IPS-NIHi7 (cell line): ENCODE measurements at regions not wholly inside any gene's neighbourhood (a gene's known extent, or its start where the extent isn't known, plus 50 kb on each side); places are given as distances from the start of the nearest gene placed in this dataset.

Source experiments
- DNase-seq: peaks from one replicate; pipeline ENCODE4 v3.0.0; 2012; ENCODE audit warnings: mixed read lengths; ENCODE audit errors: extremely low spot score

- DNase-seq = no peak
Observed at GRCh38 chr1:244220410-244220809, 169.3 kb downstream of the ZBTB18 start.

- DNase-seq = no peak
Observed at GRCh38 chr1:244221991-244222390, 170.9 kb downstream of the ZBTB18 start.

DNA sequence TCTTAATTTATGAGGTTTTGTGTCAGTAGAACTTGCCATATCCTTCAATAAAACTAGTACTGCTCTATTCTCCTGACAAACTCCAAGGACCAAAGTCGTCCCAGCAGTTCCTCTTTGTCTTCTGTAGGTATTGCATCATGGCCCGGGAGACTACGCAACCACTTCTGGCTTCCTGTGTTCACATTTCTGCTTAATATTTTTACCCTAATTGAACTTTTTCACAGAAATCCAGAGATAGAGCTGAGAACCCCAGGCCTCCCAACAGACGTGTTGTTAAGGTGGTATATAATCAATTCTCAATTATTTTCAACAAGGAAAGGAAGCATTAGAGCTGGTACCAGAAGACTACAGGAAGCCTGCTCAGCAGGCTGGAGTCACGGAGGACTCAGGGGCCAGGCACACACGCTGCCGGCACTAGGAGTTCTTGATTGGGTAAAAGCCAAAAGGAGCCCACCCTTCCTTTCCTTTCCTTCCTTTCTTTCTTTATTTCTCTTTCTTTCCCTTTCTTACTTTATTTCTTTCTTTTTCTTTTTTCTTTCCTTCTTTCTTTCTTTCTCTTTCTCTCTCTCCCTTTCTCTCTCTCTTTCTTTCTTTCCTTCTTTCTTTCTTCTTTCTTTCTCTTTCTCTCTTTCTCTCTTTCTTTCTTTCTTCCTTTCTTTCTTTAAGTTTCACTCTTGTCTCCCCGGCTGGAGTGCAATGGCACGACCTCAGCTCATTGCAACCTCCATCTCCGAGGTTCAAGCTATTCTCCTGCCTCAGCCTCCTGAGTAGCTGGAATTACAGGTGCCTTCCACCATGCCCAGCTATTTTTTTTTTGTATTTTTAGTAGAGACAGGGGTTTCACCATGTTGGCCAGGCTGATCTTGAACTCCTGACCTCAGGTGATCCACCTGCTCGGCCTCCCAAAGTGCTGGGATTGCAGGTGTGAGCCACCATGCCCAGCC, 173.7 kb downstream of the ZBTB18 start:
- no peak for DNase-seq

- no peak for DNase-seq
Observed at GRCh38 chr1:244226435-244226834, 175.4 kb downstream of the ZBTB18 start.

GRCh38 chr1:244230470-244230869, 179.4 kb downstream of the ZBTB18 start:
- no peak for DNase-seq

- DNase-seq = peak; percentile 29
Observed at GRCh38 chr1:244231193-244231571, 180.1 kb downstream of the ZBTB18 start.

- DNase-seq = no peak
Observed at GRCh38 chr1:244231572-244232315, 180.7 kb downstream of the ZBTB18 start.

DNA sequence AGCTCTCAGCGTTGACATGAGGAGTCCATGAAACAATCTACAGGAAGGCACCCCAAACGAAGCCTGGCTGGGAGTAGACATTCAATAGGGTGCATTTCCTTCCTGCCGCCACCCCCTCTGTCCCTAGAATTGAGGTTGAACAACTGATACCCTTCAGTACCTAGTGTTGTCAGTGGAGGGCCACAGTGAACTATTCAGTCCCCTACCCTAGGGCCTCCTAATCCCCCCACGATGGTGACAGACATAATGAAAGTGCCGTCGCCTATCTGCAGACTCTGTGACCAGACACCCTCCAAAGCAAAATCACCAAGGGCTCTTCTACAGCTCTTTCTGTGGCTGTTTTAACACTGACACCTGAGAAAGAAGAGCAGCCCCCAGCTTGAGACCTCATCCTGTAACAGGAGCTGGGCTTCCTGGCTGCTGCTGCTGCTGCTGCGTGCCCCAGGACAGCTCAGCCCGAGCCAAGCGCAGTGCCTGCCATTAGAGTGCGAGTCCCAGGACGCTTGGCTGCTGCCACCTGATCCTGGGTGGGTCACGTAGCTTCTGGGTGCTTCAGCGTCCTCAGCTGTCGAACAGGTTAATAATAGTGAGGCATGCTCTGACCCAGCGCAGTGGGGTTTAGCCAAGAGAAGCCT, 183.0 kb downstream of the ZBTB18 start:
- DNase-seq = peak; percentile 60

GRCh38 chr1:244235157-244235556, 184.1 kb downstream of the ZBTB18 start:
- no peak for DNase-seq

- DNase-seq = no peak
Observed at GRCh38 chr1:244236101-244236500, 185.0 kb downstream of the ZBTB18 start.

DNA sequence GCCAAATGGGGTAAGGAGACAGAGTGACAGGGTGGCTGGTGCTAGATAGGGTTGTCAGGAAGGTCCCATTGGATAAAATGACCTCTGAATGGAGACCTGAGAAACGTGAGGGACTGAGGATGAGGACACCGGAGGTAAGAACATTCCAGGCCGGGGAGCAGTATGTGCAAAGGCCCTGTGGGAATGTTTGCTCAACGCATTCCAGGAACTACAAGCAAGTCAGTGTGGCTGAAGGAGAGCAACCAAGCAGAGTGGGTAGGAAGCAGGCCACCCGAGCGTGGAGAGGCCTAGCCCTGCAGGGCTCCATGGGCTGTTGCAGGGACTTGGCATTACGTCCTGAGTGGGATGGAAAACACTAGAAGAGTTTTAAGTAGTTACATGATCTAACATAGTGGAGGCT, 185.6 kb downstream of the ZBTB18 start:
- DNase-seq = no peak

GRCh38 chr1:244237445-244237844, 186.4 kb downstream of the ZBTB18 start:
- no peak for DNase-seq

- no peak for DNase-seq
Observed at GRCh38 chr1:244239261-244239770, 188.2 kb downstream of the ZBTB18 start.

- DNase-seq = no peak
Observed at GRCh38 chr1:244241438-244241837, 190.4 kb downstream of the ZBTB18 start.

GRCh38 chr1:244242446-244242845, 191.4 kb downstream of the ZBTB18 start:
- no peak for DNase-seq

GRCh38 chr1:244246334-244246733, 195.3 kb downstream of the ZBTB18 start:
- DNase-seq = no peak

DNA sequence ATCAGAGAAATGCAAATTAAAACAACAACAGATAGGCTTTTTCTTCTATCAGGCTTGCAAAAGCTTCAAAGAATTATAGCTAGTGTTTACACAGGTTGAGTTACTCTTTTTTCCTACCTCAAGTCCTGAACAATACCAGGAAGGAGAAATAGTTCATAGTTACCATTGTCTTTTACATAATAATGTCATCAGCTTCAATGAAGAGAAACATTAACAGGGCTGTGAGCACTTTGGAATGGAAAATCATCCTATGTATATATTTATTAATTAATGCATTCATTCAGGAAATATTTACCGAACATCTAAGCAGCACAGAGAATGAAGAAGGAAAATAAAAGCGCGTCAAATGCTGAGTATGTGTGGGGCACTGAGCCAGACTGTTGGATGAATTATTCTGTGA, 197.3 kb downstream of the ZBTB18 start:
- no peak for DNase-seq

DNA sequence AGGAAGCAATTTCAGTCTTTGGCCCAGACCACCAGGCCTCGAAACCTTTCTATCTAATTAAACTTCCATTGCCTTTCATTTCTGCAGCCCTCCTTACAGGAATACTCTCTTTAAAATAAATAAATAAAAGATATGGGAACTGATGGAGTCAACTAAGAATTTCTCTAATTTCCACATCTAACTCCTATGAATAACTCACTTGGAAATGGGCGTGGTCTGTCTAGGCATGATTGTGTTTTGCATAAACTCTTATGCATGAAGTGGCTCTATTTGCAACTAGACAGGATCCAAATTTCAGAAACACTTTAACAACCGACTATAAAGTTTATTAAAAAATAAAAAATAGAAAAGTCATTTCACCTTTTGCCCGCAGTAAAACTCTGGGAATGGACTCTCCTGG, 199.5 kb downstream of the ADSS2 start:
- DNase-seq = no peak

GRCh38 chr1:244254467-244254866, 197.2 kb downstream of the ADSS2 start:
- DNase-seq = no peak

- DNase-seq = no peak
Observed at GRCh38 chr1:244255426-244255965, 196.2 kb downstream of the ADSS2 start.

- no peak for DNase-seq
Observed at GRCh38 chr1:244256086-244256676, 195.5 kb downstream of the ADSS2 start.

DNA sequence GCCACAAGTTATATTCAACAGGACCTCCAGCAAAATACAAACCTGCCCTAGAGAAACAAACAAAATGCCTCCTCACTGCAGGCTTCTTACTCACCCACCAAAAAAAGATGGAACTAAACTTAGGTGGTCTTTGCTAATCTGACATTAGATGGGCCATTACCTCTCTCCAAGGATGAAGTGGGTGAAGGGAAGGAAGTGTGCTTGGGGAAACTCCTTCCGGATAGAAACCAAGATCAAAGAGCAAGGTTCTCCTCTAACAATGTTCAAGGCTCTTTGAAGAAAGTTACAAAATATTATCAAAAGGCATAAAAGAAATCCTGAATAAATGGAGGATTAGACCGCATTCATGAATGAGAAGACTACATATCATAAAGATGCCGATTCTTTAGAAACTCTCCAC, 187.5 kb downstream of the ADSS2 start:
- DNase-seq = no peak
